GM18870 (cell line): ENCODE measurements at regions not wholly inside any gene's neighbourhood (a gene's known extent, or its start where the extent isn't known, plus 50 kb on each side); places are given as distances from the start of the nearest gene placed in this dataset.
"Not testable (repeated sequence)": the region's sequence is repeated elsewhere in the genome, so short reads cannot be mapped to it uniquely, and the experiment has no call there.

Source experiments
- ATAC-seq: cut with Tn5 transposase; IDR thresholded peaks from one replicate; pipeline ENCODE4 v1.9.1; 2021; ENCODE audit warnings: moderate library complexity; ENCODE audit not compliant: unreplicated experiment

- ATAC-seq: no peak
Observed at GRCh38 chr7:101707587-101707986, 78.5 kb upstream of the MYL10 start.

GRCh38 chr7:101708223-101708622, 79.1 kb upstream of the MYL10 start:
- no peak for ATAC-seq

- ATAC-seq: no peak
Observed at GRCh38 chr7:101712652-101713051, 83.6 kb upstream of the MYL10 start.

GRCh38 chr7:101714097-101714496, 85.0 kb upstream of the MYL10 start:
- ATAC-seq: no peak

DNA sequence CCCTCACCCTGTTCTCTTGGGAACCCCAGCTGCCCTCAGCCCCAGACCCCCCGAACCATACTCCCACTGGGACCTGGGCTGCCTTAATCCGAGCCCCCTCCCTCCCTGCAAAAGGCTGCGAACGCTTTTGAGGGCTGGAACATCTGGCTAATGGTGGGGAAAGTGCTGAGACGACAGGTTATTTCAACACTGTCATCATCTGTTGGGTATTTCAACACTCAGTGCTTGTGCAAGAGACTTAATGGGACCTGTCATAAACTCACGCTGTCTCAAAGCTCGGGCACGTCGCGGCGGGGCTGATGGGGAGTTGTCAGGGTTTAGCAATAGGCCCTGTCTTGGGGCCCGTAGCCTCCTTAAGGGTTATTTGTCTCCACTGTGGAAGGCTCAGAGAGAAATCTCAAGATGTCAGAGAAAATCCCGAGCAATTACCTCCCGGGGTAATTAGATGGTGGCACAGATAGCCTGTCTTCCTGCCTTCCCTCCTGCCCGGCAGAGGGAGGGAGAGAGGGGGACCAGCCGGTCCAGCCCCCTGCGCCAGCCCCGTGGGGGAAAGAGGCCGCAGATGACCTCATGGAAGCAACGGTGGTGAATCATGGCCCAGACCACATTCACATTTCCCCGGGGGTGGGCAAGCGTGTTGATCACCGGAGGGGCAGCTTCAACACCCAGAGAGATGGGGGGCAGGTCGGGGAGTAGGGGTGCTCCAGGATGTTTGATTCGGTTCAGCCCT, 88.7 kb upstream of the MYL10 start:
- ATAC-seq: no peak

DNA sequence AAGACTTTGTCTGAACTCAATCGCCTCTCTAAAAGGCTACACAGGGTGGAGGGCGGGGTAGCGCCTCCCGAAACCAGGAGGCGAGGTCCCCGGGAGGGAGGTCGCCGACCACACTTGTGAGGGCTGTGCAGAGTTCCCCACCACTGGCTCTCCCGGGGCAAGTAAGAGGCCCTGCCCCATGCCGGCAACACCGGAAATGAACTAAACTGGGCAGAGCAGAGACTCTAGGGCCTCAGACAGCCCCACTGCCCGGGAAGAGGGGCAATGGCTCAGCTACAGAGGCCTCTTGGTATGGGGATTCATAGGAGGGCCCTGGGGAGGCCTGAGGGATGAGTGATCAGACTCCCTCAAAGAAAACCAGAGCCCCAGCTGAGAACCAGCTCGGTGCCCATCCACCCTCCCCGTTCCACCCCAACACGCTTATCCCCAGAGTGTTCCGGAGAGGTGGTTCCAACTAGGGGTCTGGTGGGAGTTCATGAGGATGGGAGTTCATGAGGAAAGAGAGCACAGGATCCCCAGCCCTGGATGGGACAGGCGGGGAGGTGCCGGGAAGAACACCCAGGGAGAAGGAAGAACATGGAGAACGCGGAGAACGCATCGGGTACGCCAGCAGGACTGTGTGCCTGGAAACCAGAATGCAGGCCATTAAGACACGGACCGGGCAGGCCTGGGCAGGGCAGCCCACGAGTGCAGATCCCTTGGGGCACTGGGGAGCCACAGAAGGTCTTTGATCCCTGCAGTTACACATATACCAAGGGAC, 89.4 kb upstream of the MYL10 start:
- no peak for ATAC-seq

DNA sequence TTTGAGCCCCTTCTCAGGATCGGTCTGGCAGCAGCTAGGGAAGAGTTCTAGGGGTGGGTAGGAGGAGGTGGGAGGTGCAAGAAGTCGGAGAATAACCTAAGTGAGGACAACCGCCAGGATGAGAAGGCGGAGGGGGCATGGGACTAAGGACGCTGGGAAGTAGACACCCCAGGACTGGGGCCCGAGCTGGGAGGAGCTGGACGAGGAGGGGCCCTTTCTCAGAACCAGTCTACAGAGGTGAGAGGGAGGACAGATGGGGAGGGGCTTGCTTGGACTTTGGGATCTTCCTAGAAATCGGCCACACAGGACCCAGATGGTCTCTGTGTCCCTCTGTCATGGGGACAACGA, 90.0 kb upstream of the MYL10 start:
- no peak for ATAC-seq

DNA sequence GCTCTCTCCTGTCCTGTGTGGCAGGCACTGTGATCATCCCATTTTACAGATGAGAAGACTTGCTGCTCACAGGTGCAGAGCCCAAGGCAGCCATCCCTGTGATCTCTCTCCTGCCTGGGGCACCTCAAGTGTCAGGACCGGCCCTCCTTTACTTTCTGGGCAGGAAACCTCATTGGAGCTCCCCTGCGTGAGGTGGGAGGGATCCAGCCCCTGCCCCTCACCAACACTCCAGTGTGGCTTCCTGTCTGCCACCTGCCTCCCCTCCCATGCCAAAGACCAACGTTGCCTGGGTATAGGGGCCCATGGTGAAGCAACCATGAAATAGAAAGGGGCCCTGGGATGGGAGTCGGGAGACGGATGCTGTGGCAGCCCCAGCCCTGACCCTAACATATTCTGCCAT, 91.2 kb upstream of the MYL10 start:
- ATAC-seq: no peak

GRCh38 chr7:101722247-101722646, 93.2 kb upstream of the MYL10 start:
- ATAC-seq: no peak

DNA sequence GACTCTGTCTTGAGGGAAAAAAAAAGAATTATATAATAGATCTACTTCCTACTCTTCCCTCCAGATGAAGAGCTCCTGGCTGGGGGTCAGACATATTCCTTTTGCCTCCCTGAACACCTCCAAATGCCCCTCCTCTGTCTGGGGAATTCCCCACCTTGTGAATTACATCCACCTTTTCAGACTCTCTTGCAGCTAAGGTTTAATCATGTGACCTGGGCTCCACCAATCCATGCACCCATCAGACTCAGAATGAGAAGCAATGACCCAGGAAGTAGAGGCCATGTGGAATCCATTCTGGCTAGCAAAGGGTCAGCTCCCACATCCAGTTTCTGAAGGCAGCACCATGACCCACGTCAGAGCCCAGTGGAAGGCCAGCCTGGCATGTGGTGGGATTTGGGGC, 93.6 kb upstream of the CUX1 start:
- no peak for ATAC-seq

- no peak for ATAC-seq
Observed at GRCh38 chr7:101724957-101725356, 92.5 kb upstream of the CUX1 start.

DNA sequence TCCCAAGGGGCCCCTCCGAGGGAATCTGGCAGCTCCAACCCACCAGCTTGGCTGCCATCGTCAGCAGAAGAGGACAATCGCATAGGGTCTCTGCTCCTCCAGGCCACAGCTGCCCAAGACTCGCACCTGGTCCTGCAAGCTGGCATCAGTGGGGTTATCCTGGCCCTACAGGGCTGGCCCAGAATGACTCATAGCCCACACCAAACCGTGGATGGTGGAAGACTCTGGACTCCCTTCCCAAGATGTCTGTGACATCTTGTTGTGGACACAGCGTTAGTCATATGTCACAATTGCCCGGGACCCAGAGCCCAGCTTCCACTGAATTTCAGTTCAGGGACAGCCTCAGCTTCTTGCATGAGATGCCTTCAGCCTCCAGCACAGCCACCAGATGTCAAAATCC, 91.5 kb upstream of the CUX1 start:
- no peak for ATAC-seq

- no peak for ATAC-seq
Observed at GRCh38 chr7:101727184-101727583, 90.2 kb upstream of the CUX1 start.

- no peak for ATAC-seq
Observed at GRCh38 chr7:101728128-101728527, 89.3 kb upstream of the CUX1 start.

- ATAC-seq: not testable (repeated sequence)
Observed at GRCh38 chr7:101728873-101729240, 88.6 kb upstream of the CUX1 start.

DNA sequence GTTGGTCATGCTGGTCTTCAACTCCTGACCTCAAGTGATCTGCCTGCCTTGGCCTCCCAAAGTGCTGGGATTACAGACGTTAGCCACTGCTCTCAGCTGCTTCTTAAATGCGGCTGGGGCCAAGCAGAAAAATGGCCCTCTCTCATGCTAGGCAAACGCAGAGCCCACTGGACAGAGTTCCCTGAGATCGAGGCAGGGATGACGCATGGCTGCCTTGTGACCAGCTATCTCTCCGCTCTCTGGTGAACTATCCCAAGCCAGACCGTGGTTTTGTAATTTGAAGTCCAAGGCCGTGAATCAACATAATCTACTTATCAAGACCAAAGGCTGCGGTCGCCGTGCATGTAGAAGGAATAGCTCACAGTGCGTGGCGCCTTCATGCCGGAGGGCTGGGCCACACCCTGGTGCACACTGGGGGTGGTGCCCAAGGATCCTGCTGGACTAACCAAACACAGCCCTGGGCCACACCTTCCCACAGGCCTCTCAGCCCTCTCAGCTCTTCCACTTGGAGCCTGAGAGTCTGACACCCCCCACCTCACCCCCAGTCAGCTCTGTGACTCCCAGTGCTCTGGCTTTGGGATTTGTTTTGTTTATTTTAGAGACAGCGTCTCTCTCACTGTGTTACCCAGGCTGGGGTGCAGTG, 88.1 kb upstream of the CUX1 start:
- ATAC-seq: no peak

DNA sequence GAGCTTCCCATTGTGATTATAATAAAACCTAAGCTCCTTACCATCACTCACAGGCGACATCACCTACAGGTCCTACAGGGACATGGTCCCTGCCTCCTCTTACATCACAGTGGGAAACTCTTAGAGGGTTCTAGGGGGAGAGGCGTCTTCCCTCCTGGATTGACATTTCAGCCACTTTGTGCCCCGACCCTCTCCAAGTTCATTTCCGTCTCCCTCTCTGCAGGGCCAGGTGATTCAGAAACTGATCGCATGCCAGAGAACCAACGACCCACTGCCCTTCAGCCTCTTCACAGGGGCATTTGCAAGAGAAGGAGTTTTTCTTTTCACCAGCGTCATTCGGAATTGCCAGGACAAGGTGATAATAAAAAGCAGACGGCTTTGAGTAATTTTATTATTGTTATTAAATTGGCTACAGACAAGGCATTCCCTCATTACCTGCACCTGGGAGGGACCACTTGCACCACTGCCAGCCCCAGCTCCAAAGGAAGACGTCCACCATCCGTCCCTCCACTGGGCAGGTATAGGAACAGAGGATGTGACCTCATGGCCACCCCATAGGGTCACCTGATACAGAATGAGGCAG, 85.8 kb upstream of the CUX1 start:
- ATAC-seq: no peak

GRCh38 chr7:101733713-101734475, 83.5 kb upstream of the CUX1 start:
- ATAC-seq: no peak

GRCh38 chr7:101736084-101736483, 81.3 kb upstream of the CUX1 start:
- ATAC-seq: no peak

DNA sequence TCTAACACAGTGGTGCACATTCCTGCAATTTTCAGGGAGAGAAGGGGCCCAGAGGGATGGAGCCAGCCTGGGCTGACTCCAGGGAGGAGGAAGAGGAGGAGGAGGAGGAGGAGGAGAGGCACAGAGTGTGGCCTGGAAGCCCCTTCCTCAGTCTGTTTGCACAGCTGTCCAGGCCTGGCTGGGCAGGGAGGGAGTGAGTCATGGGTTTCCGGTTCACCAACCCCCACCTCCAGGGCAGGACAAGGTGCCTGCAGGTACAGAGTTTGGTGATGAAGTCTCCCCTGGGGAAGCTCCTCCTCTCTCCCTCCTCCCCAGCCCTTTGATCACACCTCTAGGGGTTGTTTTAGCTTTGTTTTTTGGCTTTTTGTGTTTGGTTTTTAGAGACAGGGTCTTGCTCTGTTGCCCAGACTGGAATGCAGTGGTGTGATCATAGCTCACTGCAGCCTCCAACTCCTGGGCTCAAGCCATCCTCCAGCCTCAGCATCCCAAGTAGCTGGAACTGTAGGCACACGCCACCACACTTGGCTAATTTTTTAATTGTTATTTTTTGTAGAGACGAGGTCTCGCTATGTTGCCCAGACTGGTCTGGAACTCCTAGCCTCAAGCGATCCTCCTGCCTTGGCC, 77.5 kb upstream of the CUX1 start:
- ATAC-seq: no peak
